GM23338 (cell line): ENCODE measurements at regions not wholly inside any gene's neighbourhood (a gene's known extent, or its start where the extent isn't known, plus 50 kb on each side); places are given as distances from the start of the nearest gene placed in this dataset.

Source experiments
- ATAC-seq: fragments of 200-7000 bp; cut with Tn5 transposase; 3 replicates; pipeline ENCODE4 v1.9.1; 2020
- DNase-seq: peaks from one replicate; pipeline ENCODE4 v3.0.0-alpha.2; 2015; ENCODE audit warnings: low spot score
- H2AFZ ChIP-seq: fragments of 200-600 bp; sonication (generic); 2 replicates; pipeline ENCODE4 v1.8.0; 2016; ENCODE audit warnings: antibody characterized with exemption, mild to moderate bottlenecking, moderate library complexity
- H3F3A ChIP-seq: fragments of 200-600 bp; sonication (generic); replicated peaks from 2 replicates; pipeline ENCODE4 v1.8.0; 2017; ENCODE audit warnings: antibody characterized with exemption, mixed run types, low read depth
- H3K27ac ChIP-seq: fragments of 200-600 bp; sonication (generic); 2 replicates; pipeline ENCODE4 v1.6.1; 2016; ENCODE audit warnings: low read depth
- H3K27me3 ChIP-seq: fragments of 200-600 bp; sonication (generic); 2 replicates; pipeline ENCODE4 v1.8.0; 2016; ENCODE audit warnings: mild to moderate bottlenecking, mixed run types, moderate library complexity; ENCODE audit not compliant: insufficient read depth
- H3K36me3 ChIP-seq: fragments of 200-600 bp; sonication (generic); 2 replicates; pipeline ENCODE4 v1.8.0; 2016; ENCODE audit warnings: mild to moderate bottlenecking; ENCODE audit not compliant: insufficient read depth
- H3K4me1 ChIP-seq: fragments of 200-600 bp; sonication (generic); 2 replicates; pipeline ENCODE4 v1.8.0; 2016; ENCODE audit warnings: mild to moderate bottlenecking, moderate library complexity; ENCODE audit not compliant: insufficient read depth
- H3K4me2 ChIP-seq: fragments of 200-600 bp; sonication (generic); 2 replicates; pipeline ENCODE4 v1.7.1; 2017; ENCODE audit warnings: mixed run types
- H3K4me3 ChIP-seq: fragments of 200-600 bp; sonication (generic); 2 replicates; pipeline ENCODE4 v1.6.1; 2016; ENCODE audit warnings: mixed run types
- H3K79me2 ChIP-seq: fragments of 200-600 bp; sonication (generic); replicated peaks from 2 replicates; pipeline ENCODE4 v1.8.0; 2017; ENCODE audit warnings: mild to moderate bottlenecking; ENCODE audit not compliant: insufficient read depth
- H3K9me2 ChIP-seq: fragments of 200-600 bp; sonication (generic); 2 replicates; pipeline ENCODE4 v1.8.0; 2017; ENCODE audit not compliant: insufficient read depth
- H4K20me1 ChIP-seq: fragments of 200-600 bp; sonication (generic); replicated peaks from 2 replicates; pipeline ENCODE4 v1.8.0; 2017; ENCODE audit warnings: mild to moderate bottlenecking; ENCODE audit not compliant: insufficient read depth
- H3K27ac Mint-ChIP-seq: 2 replicates; pipeline ENCODE4 v1.8.0; 2020; ENCODE audit warnings: inconsistent platforms, mild to moderate bottlenecking, moderate library complexity, mixed read lengths
- H3K27me3 Mint-ChIP-seq: 3 replicates; pipeline ENCODE4 v1.8.0; 2022; ENCODE audit warnings: low read depth, mild to moderate bottlenecking, moderate library complexity, mixed read lengths, inconsistent platforms; ENCODE audit not compliant: insufficient read depth, poor library complexity
- H3K36me3 Mint-ChIP-seq: 3 replicates; pipeline ENCODE4 v1.8.0; 2021; ENCODE audit warnings: low read depth, mild to moderate bottlenecking, inconsistent platforms, moderate library complexity, mixed read lengths
- H3K4me1 Mint-ChIP-seq: 3 replicates; pipeline ENCODE4 v1.8.0; 2020; ENCODE audit warnings: mild to moderate bottlenecking, inconsistent platforms, mixed read lengths
- H3K4me3 Mint-ChIP-seq: 3 replicates; pipeline ENCODE4 v1.8.0; 2021; ENCODE audit warnings: moderate library complexity, mild to moderate bottlenecking, inconsistent platforms, mixed read lengths
- H3K9me3 Mint-ChIP-seq: 3 replicates; pipeline ENCODE4 v1.8.0; 2020; ENCODE audit warnings: moderate library complexity, mild to moderate bottlenecking, inconsistent platforms, mixed read lengths
- CREB1 ChIP-seq: fragments of 250-450 bp; sonication (Bioruptor Pico); IDR thresholded peaks from 2 replicates; pipeline ENCODE4 v1.5.0; 2020; ENCODE audit warnings: low read depth, mild to moderate bottlenecking, moderate library complexity
- EZH2 ChIP-seq: fragments of 200-600 bp; sonication (generic); IDR thresholded peaks from one replicate; pipeline ENCODE4 v1.8.0; 2017; ENCODE audit warnings: antibody characterized with exemption, mild to moderate bottlenecking, low read depth; ENCODE audit not compliant: unreplicated experiment
- EZH2phosphoT487 ChIP-seq: fragments of 200-600 bp; sonication (generic); IDR thresholded peaks from one replicate; pipeline ENCODE4 v1.8.1; 2018; ENCODE audit warnings: antibody characterized with exemption; ENCODE audit not compliant: unreplicated experiment
- JUNB ChIP-seq: IDR thresholded peaks from one replicate; pipeline ENCODE4 v1.6.1; 2016; ENCODE audit warnings: antibody characterized with exemption; ENCODE audit not compliant: unreplicated experiment
- NANOG ChIP-seq: IDR thresholded peaks from 2 replicates; pipeline ENCODE4 v1.6.1; 2016; ENCODE audit warnings: antibody characterized with exemption, borderline replicate concordance
- POLR2AphosphoS5 ChIP-seq: IDR thresholded peaks from 2 replicates; pipeline ENCODE4 v1.6.1; 2016; ENCODE audit warnings: antibody characterized with exemption, low read depth
- STAT1 ChIP-seq: IDR thresholded peaks from one replicate; pipeline ENCODE4 v1.6.1; 2016; ENCODE audit warnings: antibody characterized with exemption; ENCODE audit not compliant: unreplicated experiment
- ZNF114 ChIP-seq: fragments of 250-450 bp; sonication (Bioruptor Pico); IDR thresholded peaks from 2 replicates; pipeline ENCODE4 v1.5.0; 2020; ENCODE audit warnings: mild to moderate bottlenecking, moderate library complexity
- ZNF331 ChIP-seq: fragments of 250-450 bp; sonication (Bioruptor Pico); IDR thresholded peaks from 2 replicates; pipeline ENCODE4 v1.5.0; 2020; ENCODE audit warnings: low read depth, mild to moderate bottlenecking, moderate library complexity
- TF ChIP-seq, protein P1 (sequence below), 2 experiments: fragments of 200-600 bp in 1 of 2; sonication (generic) in 1 of 2; conservative IDR thresholded peaks; 2 replicates each; pipeline versions ENCODE4 v1.5.1 to v1.6.1; 2016 to 2017; ENCODE audit warnings: antibody characterized with exemption in 2 of 2, low read depth in 2 of 2, mild to moderate bottlenecking in 2 of 2, moderate library complexity in 1 of 2
- TF ChIP-seq, protein P2 (sequence below): IDR thresholded peaks from one replicate; pipeline ENCODE4 v1.6.1; 2018; ENCODE audit warnings: antibody characterized with exemption; ENCODE audit not compliant: unreplicated experiment
- TF ChIP-seq, protein P3 (sequence below): IDR thresholded peaks from 2 replicates; pipeline ENCODE4 v1.6.1; 2016; ENCODE audit warnings: antibody characterized with exemption
- TF ChIP-seq, protein P4 (sequence below): fragments of 250-450 bp; sonication (Bioruptor Pico); IDR thresholded peaks from 2 replicates; pipeline ENCODE4 v1.5.0; 2020; ENCODE audit warnings: mild to moderate bottlenecking, moderate library complexity

DNA sequence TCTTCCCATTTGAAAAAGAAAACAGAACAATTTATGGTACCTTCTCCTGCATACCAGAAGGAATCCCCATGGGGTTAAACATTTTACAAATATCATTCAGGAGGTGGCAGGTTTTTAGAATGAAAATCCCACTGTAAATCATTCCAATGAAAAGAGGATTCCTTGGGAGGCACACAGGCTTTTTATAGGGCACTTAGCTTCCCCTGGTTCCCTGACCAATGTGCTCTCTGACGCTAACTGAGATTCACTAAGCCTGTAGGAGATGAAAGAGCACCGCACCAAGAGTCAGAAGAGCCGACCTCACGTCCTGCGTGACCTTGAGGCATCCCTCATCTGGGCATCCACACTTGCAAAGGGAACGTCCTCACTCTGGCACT, 82.5 kb downstream of the CMPK2 start:
- H2AFZ ChIP-seq = no peak overlapping the region
- Mint-ChIP-seq H3K27me3 (no peaks in the 10 kb centered on the region), H3K27ac (no peak overlapping the region), H3K9me3 (peaks cover 57% of the 10 kb centered on the region), H3K4me1 (no peaks in the 10 kb centered on the region), H3K4me3 (no peak overlapping the region), H3K36me3 (peaks cover 3% of the 10 kb centered on the region; the same call in 2 of the 3 replicates)
- H3K36me3 ChIP-seq = no peaks in the 10 kb centered on the region
- peaks cover 4% of the 10 kb centered on the region; the same call in 1 of the 2 replicates for H3K9me2 ChIP-seq
- no peak for DNase-seq
- H3K27me3 ChIP-seq = no peaks in the 10 kb centered on the region
- no peak overlapping the region for H3K4me2 ChIP-seq
- TF ChIP-seq ZNF114 (CRISPR knock-in tag) (no peak), STAT1 (no peak), NANOG (no peak), CREB1 (CRISPR knock-in tag) (no peak), EZH2phosphoT487 (no peak), EZH2 (no peak), POLR2AphosphoS5 (no peak), JUNB (no peak), ZNF331 (CRISPR knock-in tag) (no peak)
- TF ChIP-seq, protein P1, sequence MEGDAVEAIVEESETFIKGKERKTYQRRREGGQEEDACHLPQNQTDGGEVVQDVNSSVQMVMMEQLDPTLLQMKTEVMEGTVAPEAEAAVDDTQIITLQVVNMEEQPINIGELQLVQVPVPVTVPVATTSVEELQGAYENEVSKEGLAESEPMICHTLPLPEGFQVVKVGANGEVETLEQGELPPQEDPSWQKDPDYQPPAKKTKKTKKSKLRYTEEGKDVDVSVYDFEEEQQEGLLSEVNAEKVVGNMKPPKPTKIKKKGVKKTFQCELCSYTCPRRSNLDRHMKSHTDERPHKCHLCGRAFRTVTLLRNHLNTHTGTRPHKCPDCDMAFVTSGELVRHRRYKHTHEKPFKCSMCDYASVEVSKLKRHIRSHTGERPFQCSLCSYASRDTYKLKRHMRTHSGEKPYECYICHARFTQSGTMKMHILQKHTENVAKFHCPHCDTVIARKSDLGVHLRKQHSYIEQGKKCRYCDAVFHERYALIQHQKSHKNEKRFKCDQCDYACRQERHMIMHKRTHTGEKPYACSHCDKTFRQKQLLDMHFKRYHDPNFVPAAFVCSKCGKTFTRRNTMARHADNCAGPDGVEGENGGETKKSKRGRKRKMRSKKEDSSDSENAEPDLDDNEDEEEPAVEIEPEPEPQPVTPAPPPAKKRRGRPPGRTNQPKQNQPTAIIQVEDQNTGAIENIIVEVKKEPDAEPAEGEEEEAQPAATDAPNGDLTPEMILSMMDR (conservative IDR thresholded peaks at IDR 0.05; ENCODE audit: low read depth in 2 of 2) = no peak
- TF ChIP-seq, protein P2, sequence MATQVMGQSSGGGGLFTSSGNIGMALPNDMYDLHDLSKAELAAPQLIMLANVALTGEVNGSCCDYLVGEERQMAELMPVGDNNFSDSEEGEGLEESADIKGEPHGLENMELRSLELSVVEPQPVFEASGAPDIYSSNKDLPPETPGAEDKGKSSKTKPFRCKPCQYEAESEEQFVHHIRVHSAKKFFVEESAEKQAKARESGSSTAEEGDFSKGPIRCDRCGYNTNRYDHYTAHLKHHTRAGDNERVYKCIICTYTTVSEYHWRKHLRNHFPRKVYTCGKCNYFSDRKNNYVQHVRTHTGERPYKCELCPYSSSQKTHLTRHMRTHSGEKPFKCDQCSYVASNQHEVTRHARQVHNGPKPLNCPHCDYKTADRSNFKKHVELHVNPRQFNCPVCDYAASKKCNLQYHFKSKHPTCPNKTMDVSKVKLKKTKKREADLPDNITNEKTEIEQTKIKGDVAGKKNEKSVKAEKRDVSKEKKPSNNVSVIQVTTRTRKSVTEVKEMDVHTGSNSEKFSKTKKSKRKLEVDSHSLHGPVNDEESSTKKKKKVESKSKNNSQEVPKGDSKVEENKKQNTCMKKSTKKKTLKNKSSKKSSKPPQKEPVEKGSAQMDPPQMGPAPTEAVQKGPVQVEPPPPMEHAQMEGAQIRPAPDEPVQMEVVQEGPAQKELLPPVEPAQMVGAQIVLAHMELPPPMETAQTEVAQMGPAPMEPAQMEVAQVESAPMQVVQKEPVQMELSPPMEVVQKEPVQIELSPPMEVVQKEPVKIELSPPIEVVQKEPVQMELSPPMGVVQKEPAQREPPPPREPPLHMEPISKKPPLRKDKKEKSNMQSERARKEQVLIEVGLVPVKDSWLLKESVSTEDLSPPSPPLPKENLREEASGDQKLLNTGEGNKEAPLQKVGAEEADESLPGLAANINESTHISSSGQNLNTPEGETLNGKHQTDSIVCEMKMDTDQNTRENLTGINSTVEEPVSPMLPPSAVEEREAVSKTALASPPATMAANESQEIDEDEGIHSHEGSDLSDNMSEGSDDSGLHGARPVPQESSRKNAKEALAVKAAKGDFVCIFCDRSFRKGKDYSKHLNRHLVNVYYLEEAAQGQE = no peak
- TF ChIP-seq, protein P3, sequence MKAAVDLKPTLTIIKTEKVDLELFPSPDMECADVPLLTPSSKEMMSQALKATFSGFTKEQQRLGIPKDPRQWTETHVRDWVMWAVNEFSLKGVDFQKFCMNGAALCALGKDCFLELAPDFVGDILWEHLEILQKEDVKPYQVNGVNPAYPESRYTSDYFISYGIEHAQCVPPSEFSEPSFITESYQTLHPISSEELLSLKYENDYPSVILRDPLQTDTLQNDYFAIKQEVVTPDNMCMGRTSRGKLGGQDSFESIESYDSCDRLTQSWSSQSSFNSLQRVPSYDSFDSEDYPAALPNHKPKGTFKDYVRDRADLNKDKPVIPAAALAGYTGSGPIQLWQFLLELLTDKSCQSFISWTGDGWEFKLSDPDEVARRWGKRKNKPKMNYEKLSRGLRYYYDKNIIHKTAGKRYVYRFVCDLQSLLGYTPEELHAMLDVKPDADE = no peak
- TF ChIP-seq, protein P4, sequence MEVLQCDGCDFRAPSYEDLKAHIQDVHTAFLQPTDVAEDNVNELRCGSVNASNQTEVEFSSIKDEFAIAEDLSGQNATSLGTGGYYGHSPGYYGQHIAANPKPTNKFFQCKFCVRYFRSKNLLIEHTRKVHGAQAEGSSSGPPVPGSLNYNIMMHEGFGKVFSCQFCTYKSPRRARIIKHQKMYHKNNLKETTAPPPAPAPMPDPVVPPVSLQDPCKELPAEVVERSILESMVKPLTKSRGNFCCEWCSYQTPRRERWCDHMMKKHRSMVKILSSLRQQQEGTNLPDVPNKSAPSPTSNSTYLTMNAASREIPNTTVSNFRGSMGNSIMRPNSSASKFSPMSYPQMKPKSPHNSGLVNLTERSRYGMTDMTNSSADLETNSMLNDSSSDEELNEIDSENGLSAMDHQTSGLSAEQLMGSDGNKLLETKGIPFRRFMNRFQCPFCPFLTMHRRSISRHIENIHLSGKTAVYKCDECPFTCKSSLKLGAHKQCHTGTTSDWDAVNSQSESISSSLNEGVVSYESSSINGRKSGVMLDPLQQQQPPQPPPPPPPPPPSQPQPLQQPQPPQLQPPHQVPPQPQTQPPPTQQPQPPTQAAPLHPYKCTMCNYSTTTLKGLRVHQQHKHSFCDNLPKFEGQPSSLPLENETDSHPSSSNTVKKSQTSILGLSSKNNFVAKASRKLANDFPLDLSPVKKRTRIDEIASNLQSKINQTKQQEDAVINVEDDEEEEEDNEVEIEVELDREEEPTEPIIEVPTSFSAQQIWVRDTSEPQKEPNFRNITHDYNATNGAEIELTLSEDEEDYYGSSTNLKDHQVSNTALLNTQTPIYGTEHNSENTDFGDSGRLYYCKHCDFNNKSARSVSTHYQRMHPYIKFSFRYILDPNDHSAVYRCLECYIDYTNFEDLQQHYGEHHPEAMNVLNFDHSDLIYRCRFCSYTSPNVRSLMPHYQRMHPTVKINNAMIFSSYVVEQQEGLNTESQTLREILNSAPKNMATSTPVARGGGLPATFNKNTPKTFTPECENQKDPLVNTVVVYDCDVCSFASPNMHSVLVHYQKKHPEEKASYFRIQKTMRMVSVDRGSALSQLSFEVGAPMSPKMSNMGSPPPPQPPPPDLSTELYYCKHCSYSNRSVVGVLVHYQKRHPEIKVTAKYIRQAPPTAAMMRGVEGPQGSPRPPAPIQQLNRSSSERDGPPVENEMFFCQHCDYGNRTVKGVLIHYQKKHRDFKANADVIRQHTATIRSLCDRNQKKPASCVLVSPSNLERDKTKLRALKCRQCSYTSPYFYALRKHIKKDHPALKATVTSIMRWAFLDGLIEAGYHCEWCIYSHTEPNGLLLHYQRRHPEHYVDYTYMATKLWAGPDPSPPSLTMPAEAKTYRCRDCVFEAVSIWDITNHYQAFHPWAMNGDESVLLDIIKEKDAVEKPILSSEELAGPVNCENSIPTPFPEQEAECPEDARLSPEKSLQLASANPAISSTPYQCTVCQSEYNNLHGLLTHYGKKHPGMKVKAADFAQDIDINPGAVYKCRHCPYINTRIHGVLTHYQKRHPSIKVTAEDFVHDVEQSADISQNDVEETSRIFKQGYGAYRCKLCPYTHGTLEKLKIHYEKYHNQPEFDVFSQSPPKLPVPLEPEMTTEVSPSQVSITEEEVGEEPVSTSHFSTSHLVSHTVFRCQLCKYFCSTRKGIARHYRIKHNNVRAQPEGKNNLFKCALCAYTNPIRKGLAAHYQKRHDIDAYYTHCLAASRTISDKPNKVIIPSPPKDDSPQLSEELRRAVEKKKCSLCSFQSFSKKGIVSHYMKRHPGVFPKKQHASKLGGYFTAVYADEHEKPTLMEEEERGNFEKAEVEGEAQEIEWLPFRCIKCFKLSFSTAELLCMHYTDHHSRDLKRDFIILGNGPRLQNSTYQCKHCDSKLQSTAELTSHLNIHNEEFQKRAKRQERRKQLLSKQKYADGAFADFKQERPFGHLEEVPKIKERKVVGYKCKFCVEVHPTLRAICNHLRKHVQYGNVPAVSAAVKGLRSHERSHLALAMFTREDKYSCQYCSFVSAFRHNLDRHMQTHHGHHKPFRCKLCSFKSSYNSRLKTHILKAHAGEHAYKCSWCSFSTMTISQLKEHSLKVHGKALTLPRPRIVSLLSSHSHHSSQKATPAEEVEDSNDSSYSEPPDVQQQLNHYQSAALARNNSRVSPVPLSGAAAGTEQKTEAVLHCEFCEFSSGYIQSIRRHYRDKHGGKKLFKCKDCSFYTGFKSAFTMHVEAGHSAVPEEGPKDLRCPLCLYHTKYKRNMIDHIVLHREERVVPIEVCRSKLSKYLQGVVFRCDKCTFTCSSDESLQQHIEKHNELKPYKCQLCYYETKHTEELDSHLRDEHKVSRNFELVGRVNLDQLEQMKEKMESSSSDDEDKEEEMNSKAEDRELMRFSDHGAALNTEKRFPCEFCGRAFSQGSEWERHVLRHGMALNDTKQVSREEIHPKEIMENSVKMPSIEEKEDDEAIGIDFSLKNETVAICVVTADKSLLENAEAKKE = no peak
- no peaks in the 10 kb centered on the region for H4K20me1 ChIP-seq
- no peak for ATAC-seq
- no peaks in the 10 kb centered on the region for H3K4me1 ChIP-seq
- H3F3A ChIP-seq = no peaks in the 10 kb centered on the region
- no peaks in the 10 kb centered on the region for H3K79me2 ChIP-seq
- no peak overlapping the region for H3K27ac ChIP-seq
- no peak overlapping the region for H3K4me3 ChIP-seq
